GM18519 (cell line): ENCODE measurements at regions not wholly inside any gene's neighbourhood (a gene's known extent, or its start where the extent isn't known, plus 50 kb on each side); places are given as distances from the start of the nearest gene placed in this dataset.
"Not testable (repeated sequence)": the region's sequence is repeated elsewhere in the genome, so short reads cannot be mapped to it uniquely, and the experiment has no call there.

Source experiments
- ATAC-seq: cut with Tn5 transposase; IDR thresholded peaks from one replicate; pipeline ENCODE4 v1.9.1; 2021; ENCODE audit warnings: mild to moderate bottlenecking, moderate library complexity; ENCODE audit not compliant: unreplicated experiment, low FRiP score

GRCh38 chr15:30830961-30831360 lies 72.8 kb upstream of the FAN1 start:
- no peak for ATAC-seq

DNA sequence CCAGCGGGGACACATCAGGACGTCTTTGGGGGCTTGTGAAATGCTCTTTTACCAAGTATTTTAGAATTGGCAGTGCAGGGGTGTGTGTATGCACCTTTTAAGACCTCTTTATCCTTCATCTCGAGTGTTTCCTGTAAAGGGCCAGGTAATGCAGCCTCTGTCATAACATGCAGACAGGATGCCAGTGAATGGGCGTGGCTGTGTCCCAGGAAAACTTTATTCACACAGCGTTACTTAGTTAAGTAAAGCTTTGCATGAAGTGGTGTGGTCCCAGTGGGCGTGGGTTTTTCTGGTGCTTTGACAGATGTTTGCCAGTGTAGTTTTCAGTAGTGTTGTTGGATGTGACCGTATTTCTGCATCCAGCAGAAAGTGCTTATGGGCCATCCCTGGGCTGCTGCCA lies 70.3 kb upstream of the FAN1 start:
- not testable (repeated sequence) for ATAC-seq

- ATAC-seq = not testable (repeated sequence)
Measured at GRCh38 chr15:30841639-30842038, 62.1 kb upstream of the FAN1 start.

GRCh38 chr15:30842798-30843472 lies 60.8 kb upstream of the FAN1 start:
- not testable (repeated sequence) for ATAC-seq

- ATAC-seq = not testable (repeated sequence)
Measured at GRCh38 chr15:30845536-30845935, 58.2 kb upstream of the FAN1 start.
